ENCODE measurements at regions not wholly inside any gene's neighbourhood (a gene's known extent, or its start where the extent isn't known, plus 50 kb on each side); places are given as distances from the start of the nearest gene placed in this dataset.

DNA sequence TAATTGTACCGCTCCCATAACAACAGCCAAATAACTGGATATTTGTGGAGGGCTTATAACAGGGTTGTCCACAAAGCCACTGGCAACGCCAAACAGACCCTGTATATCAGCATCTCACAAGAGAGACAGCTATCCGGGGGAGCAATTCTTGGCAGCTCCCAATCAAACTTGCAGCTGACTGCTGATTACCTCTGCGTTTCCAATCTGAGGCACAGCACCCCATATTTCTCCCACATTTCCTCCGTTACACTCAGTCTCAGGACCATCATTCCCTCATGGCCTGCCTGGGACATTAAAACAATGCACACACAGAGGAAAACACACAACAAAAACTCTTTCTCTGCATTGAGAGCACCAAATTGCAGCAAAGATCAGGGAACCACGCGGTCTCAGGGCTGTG is 67.8 kb upstream of the SDK1 start:
- TF ChIP-seq CTCF (IDR thresholded peaks at IDR 0.05) (no peak), POLR2A (IDR thresholded peaks at IDR 0.05) (no peak)

All from gastroesophageal sphincter (tissue), 3 donors.